GM21529 (cell line): ENCODE measurements at regions not wholly inside any gene's neighbourhood (a gene's known extent, or its start where the extent isn't known, plus 50 kb on each side); places are given as distances from the start of the nearest gene placed in this dataset.
"Not testable (repeated sequence)": the region's sequence is repeated elsewhere in the genome, so short reads cannot be mapped to it uniquely, and the experiment has no call there.

Source experiments
- ATAC-seq: cut with Tn5 transposase; IDR thresholded peaks from one replicate; pipeline ENCODE4 v1.9.1; 2021; ENCODE audit not compliant: unreplicated experiment

DNA sequence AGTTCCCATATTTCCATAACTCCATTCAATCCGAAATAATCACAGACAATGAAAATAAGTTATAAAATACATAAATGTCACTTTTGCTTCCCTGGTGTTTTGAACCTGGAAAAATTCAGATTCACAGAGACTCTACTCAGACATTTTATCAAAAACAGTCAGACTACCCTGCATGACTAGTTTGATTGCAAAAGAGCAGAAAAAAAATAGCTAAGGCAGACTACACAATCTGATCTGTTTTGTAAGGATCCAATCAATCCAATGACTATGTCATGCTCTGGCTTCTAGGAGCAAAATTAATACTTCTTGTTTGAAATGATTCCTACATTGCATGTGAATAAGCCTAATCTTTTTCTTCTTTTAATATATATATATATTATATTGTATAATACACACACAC, 1262.6 kb downstream of the EFNA5 start:
- no peak for ATAC-seq

GRCh38 chr5:106401561-106401960, 1269.2 kb downstream of the EFNA5 start:
- ATAC-seq: no peak

DNA sequence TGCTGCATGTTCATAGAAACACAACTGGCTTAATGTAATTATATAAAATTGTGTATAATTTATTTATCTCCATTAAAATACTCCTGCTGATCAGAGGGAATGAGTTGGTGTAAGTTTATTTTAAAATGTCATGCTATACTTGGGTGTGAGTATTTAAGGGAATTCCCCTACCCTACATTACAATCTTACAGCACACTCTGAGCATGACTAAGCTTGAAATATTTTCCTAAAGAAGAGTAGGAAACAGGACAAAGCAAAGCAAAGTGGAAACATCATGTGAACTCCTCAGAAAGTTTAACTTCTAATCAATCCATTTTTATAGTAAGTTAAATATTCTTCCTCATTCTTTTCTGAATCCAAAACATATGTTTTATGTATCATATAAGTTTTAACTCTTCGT, 1271.3 kb downstream of the EFNA5 start:
- ATAC-seq: no peak

- ATAC-seq: no peak
Measured at GRCh38 chr5:106397700-106398099, 1273.0 kb downstream of the EFNA5 start.

DNA sequence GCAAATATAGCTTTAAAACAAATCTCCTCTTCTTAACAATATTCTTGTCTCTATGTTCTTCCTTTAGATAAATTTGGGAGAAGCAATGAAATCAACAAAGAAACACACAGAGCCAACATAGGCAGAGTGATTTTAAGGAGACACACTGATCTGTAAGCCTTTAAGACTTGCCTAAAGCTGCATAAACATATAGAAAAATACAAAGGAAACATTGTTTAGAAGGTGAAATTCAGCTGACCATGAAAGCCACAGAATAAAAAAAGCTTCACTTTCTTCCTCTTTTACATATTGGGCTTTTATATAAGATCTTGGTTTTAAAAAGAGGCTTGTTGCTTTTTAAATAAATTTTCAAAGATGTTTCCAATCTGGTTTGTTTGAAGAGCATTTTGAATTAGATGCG, 1277.5 kb downstream of the EFNA5 start:
- no peak for ATAC-seq

- no peak for ATAC-seq
Measured at GRCh38 chr5:106392766-106393165, 1278.0 kb downstream of the EFNA5 start.

DNA sequence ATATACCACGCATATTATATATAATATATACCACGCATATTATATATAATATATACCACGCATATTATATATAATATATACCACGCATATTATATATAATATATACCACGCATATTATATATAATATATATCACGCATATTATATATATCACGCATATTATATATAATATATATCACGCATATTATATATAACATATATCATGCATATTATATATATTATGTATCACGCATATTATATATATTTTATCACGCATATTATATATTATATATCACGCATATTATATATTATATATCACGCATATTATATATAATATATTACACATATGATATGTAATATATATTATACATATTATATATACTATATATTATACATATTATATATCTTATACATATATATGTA, 1283.0 kb downstream of the EFNA5 start:
- not testable (repeated sequence) for ATAC-seq

DNA sequence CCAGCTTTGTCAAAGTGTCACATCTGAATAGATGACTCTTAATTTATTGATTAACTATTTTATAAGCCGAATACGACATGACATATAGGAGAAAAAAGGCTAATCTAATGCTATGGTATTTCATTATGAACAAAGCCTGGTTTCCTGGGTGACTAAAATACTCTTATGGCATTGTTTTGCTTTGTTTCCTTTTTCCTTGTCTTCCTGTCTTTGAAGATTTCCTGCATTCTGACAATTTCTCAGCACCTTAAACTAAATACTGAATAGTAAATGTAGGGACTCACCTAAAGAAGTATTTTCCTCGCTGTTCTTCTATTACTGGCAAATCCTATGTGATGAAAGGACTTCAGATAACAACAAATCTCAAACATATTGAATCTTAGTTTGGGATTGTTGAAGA, 1284.5 kb downstream of the EFNA5 start:
- no peak for ATAC-seq

DNA sequence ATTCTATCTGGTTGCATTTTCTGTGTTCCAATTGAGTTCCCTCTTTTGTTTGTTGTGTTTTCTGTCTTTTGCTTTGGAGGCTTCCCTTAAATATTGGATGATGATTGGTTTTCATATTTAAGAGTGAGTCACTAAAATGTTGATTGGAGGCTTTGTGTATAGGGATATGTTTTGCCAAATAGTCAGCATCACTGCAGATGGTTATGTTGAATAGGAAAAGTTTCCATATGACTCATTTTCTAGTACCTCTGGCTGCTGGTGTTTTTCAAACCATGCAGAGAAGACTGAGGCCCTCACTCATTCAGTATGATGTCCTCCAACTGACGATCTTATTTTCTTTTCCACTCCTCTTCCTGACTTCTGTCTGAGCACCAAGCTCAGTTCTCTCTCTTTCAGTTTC, 1290.0 kb downstream of the EFNA5 start:
- no peak for ATAC-seq

DNA sequence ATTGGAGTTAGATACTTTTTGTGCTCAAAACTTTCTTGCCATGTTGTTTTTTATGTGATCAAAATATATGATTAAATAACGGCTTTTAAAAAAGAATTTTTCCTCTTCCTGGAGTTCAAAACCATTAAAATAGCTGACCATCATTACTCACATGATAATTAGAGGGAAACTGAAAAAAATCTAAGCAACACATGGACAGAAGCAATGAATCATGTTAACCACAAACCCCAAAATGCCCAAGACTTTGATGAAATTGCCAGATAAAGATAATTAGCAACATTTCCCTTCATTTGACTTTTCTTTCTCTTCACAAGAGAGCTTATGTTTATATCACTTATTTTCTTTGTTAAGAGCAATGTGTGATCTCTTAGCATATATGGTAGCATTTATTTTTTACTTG, 1294.2 kb downstream of the EFNA5 start:
- no peak for ATAC-seq

DNA sequence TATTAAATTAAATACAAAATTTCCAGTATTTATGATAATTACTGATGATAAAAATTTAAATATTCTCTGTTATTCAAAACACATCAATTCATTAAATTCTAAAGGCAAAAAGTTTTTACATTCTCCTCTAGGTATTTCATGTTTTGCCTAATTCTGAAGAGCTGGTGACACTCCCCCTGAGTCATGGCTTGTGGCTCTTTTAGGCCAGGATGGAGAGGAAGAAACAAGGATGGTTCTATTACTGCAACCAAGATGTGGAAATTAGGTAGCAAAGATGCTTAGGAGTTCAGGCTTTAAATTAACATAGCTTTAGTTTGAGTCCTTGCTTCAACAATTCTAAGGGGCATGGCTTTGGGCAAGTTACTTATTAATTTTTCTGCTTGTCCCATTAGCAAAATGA, 1295.8 kb downstream of the EFNA5 start:
- ATAC-seq: no peak

DNA sequence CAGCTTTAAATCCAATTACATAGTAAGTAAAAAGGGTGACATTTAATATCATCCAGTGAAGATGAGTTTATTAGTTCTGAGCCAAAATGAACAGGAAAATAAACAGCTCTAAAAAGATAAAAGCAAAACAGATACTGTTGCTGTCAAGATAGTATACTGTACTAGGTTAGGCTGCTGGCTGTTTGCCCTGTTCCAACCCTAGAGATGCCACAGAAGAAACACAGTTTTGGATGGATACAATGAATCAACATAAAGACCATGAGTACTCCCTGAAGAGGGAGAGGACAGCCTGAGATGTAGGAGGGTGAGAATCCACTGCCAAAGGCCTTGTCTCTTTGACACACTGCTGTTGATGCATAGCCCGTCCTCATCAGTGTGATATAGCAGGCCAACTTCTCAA, 1302.7 kb downstream of the EFNA5 start:
- ATAC-seq: no peak

- no peak for ATAC-seq
Measured at GRCh38 chr5:106367281-106367680, 1303.5 kb downstream of the EFNA5 start.

DNA sequence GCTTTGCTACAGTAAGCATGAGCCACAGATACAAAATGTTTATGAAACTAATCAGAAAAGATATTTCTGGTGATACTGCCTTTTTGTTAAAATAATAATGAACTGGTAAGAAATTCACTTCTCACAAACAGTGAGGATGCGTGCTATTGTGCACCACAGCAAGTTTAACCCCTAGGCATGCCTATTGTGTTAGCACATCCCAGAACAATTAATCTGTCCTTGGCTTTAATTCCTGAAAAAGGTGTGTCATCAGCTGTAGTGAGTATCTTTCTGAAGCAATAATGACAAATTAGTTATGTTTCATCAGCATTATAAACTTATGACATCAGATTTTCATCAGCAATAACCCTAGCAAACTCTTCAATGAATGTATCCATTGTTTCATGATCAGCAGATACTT, 1307.2 kb downstream of the EFNA5 start:
- ATAC-seq: no peak

- no peak for ATAC-seq
Measured at GRCh38 chr5:106361905-106362304, 1308.8 kb downstream of the EFNA5 start.

- ATAC-seq: no peak
Measured at GRCh38 chr5:106331415-106331814, 1339.3 kb downstream of the EFNA5 start.

DNA sequence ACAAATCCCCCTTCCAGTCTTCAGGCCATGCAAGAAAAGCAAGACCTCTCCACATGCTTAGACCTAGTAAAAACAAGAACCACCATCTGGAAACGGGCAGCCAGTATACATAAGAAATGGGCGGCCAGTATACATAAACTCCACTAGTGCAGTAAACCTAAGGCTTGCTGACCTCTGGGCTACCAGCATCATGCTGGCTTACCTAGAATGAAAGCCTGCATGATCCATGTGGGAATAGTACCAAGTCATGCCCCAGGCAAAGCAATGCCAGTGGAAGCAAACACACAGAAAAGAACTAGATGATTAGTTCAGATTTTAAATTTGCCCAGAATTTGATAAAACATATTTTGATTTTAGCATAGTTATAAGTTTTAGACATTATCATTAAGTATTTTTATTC, 1346.4 kb downstream of the EFNA5 start:
- no peak for ATAC-seq

DNA sequence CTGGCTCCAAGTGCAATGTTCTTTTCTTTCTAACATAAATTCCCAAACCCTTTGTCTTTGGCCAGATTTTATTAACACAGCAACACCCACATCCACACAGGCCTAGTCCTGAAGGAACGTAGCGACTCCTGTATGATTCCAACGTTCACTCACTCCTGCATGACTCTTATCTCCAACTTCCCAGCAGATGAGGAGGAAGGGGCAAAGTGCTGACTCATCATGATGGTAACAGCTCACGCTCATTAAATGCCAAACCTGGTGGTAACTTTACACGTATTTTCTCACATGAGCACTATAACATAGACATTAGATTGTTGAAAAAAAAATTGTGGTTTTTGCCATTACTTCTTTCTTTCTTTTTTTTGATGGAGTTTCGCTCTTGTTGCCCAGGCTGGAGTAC, 1349.5 kb downstream of the EFNA5 start:
- no peak for ATAC-seq

DNA sequence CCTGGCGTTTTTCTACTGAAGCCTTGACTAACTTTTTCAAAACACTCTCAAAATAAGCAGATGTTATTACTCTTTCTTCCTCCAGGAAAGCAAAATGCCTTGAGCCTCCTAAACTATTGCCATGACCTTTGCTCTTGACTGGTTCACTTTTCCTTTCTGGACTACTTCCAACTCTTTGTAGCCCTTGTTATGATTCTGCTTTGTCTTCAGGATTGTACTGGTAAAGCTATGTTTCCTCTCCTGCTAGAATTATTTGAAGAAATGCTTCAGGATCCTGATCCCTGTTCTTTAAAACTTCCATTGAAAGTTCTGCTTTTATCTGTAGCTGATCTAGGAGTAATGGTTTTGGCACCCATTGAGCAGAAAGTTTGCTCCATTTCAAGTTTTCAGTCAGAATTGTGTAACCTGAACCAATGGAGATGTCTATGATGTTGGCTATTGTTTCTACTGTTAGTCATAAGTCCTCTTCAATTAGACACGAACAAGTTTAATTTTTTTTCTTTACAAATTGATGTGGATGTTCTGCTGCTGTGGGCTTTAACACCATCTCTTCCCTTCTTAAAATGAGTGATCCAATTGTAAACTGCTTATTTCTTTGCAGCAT, 1356.4 kb downstream of the EFNA5 start:
- no peak for ATAC-seq

DNA sequence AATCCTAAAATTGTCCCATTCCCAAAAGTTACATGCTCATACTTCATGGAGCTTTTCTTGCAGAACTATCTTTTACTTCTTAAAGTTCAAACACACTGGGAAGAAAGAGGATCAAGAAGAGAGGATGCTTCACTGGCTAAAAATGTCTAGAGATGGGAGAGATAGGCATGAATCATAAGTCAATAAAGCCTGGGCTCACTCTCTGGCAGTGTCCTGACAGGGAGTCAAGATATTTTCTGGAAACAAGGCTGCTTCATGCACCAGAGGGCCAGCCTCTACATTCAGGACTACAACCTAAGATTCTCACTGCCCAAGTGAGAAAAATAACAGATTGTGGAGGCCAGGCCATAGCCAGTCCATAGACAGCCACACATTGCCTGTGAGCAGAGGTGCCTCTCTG, 1358.4 kb downstream of the EFNA5 start:
- ATAC-seq: no peak

DNA sequence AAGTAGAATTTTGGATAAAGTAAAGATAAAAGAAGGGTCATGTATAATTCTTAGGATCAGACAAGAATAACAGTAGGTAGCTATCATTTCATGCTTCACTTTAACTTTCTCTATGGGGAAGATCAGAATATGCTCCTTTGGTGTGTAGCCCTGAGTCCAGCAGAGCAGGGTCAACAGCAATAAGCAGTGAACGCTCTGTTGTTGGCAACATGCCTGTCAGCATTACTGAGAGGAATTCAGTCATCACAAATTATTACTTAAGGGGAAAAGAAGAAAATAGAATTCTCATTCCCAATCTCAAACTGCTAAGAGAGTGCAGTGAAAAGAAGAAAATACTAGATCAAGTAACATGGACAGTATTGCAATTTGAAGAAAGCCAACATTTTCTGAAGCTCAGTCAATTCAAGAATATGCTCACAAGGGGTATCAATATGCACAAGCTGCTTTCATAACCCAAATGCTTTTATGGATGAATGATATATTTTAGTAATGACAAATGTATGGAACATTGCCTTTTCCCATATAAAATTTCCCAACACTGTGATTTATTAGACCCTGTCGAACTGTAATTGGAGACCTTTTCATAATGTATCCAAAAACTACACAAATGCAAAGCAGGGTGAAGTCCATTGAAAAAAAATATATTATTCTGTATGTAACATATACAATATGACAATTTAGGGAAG, 1359.4 kb downstream of the EFNA5 start:
- no peak for ATAC-seq

- no peak for ATAC-seq
Measured at GRCh38 chr5:106307265-106307664, 1363.5 kb downstream of the EFNA5 start.
